ENCODE measurements at regions not wholly inside any gene's neighbourhood (a gene's known extent, or its start where the extent isn't known, plus 50 kb on each side); places are given as distances from the start of the nearest gene placed in this dataset.

GRCh38 chr1:229042482-229042881 lies 228.4 kb upstream of the RAB4A start:
- Histone ChIP-seq H3K79me2 (replicated peaks; ENCODE audit: insufficient read depth, low read length) (no peaks in the 10 kb centered on the region), H3K4me3 (ENCODE audit: low read length) (no peak overlapping the region), H3K36me3 (ENCODE audit: insufficient read depth, low read length) (no peaks in the 10 kb centered on the region), H3F3A (ENCODE audit: insufficient read depth, low read length, poor library complexity, severe bottlenecking) (no peaks in the 10 kb centered on the region), H4K20me1 (ENCODE audit: insufficient read depth) (no peaks in the 10 kb centered on the region), H3K4me2 (ENCODE audit: low read length) (no peak overlapping the region), H3K9me2 (ENCODE audit: insufficient read depth, low read length) (no peaks in the 10 kb centered on the region), H3K9ac (ENCODE audit: low read length) (no peak overlapping the region), H3K9me3 (ENCODE audit: low read length) (no peaks in the 10 kb centered on the region), H3K27me3 (ENCODE audit: insufficient read depth, low read depth, low read length) (no peaks in the 10 kb centered on the region), H2AFZ (ENCODE audit: low read depth, low read length) (no peak overlapping the region), H3K27ac (ENCODE audit: low read length) (no peak overlapping the region)
- TF ChIP-seq SMC3 (conservative IDR thresholded peaks at IDR 0.05; ENCODE audit: poor library complexity): no peak
- TF ChIP-seq, protein P1, sequence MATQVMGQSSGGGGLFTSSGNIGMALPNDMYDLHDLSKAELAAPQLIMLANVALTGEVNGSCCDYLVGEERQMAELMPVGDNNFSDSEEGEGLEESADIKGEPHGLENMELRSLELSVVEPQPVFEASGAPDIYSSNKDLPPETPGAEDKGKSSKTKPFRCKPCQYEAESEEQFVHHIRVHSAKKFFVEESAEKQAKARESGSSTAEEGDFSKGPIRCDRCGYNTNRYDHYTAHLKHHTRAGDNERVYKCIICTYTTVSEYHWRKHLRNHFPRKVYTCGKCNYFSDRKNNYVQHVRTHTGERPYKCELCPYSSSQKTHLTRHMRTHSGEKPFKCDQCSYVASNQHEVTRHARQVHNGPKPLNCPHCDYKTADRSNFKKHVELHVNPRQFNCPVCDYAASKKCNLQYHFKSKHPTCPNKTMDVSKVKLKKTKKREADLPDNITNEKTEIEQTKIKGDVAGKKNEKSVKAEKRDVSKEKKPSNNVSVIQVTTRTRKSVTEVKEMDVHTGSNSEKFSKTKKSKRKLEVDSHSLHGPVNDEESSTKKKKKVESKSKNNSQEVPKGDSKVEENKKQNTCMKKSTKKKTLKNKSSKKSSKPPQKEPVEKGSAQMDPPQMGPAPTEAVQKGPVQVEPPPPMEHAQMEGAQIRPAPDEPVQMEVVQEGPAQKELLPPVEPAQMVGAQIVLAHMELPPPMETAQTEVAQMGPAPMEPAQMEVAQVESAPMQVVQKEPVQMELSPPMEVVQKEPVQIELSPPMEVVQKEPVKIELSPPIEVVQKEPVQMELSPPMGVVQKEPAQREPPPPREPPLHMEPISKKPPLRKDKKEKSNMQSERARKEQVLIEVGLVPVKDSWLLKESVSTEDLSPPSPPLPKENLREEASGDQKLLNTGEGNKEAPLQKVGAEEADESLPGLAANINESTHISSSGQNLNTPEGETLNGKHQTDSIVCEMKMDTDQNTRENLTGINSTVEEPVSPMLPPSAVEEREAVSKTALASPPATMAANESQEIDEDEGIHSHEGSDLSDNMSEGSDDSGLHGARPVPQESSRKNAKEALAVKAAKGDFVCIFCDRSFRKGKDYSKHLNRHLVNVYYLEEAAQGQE (IDR thresholded peaks at IDR 0.05; ENCODE audit: borderline replicate concordance): no peak
- TF ChIP-seq MXI1 (conservative IDR thresholded peaks at IDR 0.05; ENCODE audit: poor library complexity, severe bottlenecking): no peak
- TF ChIP-seq POLR2AphosphoS5 (IDR thresholded peaks at IDR 0.05): no peak
- no peak for TF ChIP-seq EZH2 (IDR thresholded peaks at IDR 0.05; ENCODE audit: borderline replicate concordance, insufficient read depth, low read length, poor library complexity, severe bottlenecking)
- TF ChIP-seq TAF1 (IDR thresholded peaks at IDR 0.05; ENCODE audit: low read depth): no peak

DNA sequence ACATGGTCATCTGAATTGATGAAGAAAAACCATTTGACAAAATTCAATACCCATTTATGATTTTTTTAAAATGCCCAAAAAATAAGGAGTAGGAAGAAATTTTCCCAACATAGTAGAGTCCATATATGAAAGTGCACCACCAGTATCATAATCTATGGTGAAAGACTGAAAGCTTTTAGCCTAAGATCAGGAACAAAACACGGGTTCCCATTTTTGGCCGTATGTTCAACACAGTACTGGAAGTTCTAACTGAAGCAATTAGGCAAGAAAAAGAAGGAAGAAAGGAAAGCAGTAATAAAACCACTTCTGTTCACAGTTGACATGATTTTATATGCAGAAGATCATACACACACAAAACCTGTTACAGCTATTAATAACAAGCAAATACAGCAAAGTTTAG lies 227.8 kb upstream of the RAB4A start:
- no peaks in the 10 kb centered on the region for H4K20me1 ChIP-seq (ENCODE audit: insufficient read depth)
- no peaks in the 10 kb centered on the region for H3K79me2 ChIP-seq (replicated peaks; ENCODE audit: insufficient read depth, low read length)
- TF ChIP-seq EZH2 (IDR thresholded peaks at IDR 0.05; ENCODE audit: borderline replicate concordance, insufficient read depth, low read length, poor library complexity, severe bottlenecking) (no peak), MXI1 (conservative IDR thresholded peaks at IDR 0.05; ENCODE audit: poor library complexity, severe bottlenecking) (no peak)
- TF ChIP-seq, protein P1 (IDR thresholded peaks at IDR 0.05; ENCODE audit: borderline replicate concordance): no peak
- H3K27ac ChIP-seq (ENCODE audit: low read length): no peak overlapping the region
- H3K4me3 ChIP-seq (ENCODE audit: low read length): no peak overlapping the region
- H3K27me3 ChIP-seq (ENCODE audit: insufficient read depth, low read depth, low read length): no peaks in the 10 kb centered on the region
- H3K36me3 ChIP-seq (ENCODE audit: insufficient read depth, low read length): no peaks in the 10 kb centered on the region
- H3K9ac ChIP-seq (ENCODE audit: low read length): no peak overlapping the region
- no peak overlapping the region for H2AFZ ChIP-seq (ENCODE audit: low read depth, low read length)
- H3F3A ChIP-seq (ENCODE audit: insufficient read depth, low read length, poor library complexity, severe bottlenecking): no peaks in the 10 kb centered on the region
- no peak overlapping the region for H3K4me2 ChIP-seq (ENCODE audit: low read length)
- no peaks in the 10 kb centered on the region for H3K9me3 ChIP-seq (ENCODE audit: low read length)
- H3K9me2 ChIP-seq (ENCODE audit: insufficient read depth, low read length): no peaks in the 10 kb centered on the region
